ENCODE measurements at regions not wholly inside any gene's neighbourhood (a gene's known extent, or its start where the extent isn't known, plus 50 kb on each side); places are given as distances from the start of the nearest gene placed in this dataset.

DNA sequence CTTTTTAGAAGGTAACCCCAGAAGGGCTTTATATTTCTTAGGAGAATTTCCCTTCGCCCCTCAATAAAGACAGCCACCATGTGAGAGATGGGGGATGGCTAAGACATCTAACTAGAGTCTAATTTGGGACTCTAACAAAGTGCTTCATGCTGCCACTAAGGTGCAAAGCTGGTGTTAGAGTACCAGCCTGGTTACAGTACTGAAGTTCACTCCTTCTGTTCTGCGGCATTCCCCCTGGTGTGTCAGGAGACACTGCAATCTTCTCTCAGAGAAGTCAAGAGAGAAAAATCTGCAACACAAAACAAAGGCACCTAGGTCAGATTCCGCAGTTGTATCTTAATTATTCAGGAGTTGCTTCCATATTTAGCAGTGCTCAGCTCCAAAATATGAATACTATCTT lies 603.0 kb upstream of the CADM1 start:
- Mint-ChIP-seq H3K36me3 (no peaks in the 10 kb centered on the region), H3K4me3 (no peak overlapping the region), H3K27me3 (ENCODE audit: low read depth in 3 of 3) (peaks cover 2 to 9% (median 6%) of the 10 kb centered on the region in 3 donors), H3K9me3 (peaks cover 0 to 6% (median 2%) of the 10 kb centered on the region in 7 donors), H3K27ac (no peak overlapping the region), H3K4me1 (no peaks in the 10 kb centered on the region)
- H3K36me3 ChIP-seq (replicated peaks in 1 of 2; ENCODE audit: control insufficient read depth in 1 of 2, insufficient read depth in 2 of 2, low read length in 2 of 2) = no peaks in the 10 kb centered on the region
- no peak overlapping the region for H3K4me3 ChIP-seq (replicated peaks in 1 of 3; ENCODE audit: low read depth in 2 of 3, low read length in 3 of 3)
- no peaks in the 10 kb centered on the region for H3K27me3 ChIP-seq (ENCODE audit: control insufficient read depth in 2 of 2, insufficient read depth in 2 of 2, low read length in 2 of 2)
- H3K9me3 ChIP-seq (replicated peaks in 1 of 2; ENCODE audit: control insufficient read depth in 1 of 2, insufficient read depth in 1 of 2, low read length in 2 of 2) = no peaks in the 10 kb centered on the region
- TF ChIP-seq, protein P1, sequence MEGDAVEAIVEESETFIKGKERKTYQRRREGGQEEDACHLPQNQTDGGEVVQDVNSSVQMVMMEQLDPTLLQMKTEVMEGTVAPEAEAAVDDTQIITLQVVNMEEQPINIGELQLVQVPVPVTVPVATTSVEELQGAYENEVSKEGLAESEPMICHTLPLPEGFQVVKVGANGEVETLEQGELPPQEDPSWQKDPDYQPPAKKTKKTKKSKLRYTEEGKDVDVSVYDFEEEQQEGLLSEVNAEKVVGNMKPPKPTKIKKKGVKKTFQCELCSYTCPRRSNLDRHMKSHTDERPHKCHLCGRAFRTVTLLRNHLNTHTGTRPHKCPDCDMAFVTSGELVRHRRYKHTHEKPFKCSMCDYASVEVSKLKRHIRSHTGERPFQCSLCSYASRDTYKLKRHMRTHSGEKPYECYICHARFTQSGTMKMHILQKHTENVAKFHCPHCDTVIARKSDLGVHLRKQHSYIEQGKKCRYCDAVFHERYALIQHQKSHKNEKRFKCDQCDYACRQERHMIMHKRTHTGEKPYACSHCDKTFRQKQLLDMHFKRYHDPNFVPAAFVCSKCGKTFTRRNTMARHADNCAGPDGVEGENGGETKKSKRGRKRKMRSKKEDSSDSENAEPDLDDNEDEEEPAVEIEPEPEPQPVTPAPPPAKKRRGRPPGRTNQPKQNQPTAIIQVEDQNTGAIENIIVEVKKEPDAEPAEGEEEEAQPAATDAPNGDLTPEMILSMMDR (IDR thresholded peaks at IDR 0.05) = no peak
- no peak overlapping the region for H3K4me2 ChIP-seq (replicated peaks; ENCODE audit: extremely low read depth, low read length, poor library complexity, severe bottlenecking)
- no peak for DNase-seq
- H3K4me1 ChIP-seq (ENCODE audit: control insufficient read depth in 1 of 2, insufficient read depth in 2 of 2, low read length in 2 of 2) = no peaks in the 10 kb centered on the region
- no peaks in the 10 kb centered on the region for H4K20me1 ChIP-seq (ENCODE audit: insufficient read depth, low read length)
- no peak overlapping the region for H3K27ac ChIP-seq (ENCODE audit: low read depth in 1 of 2, low read length in 2 of 2)
- no peak overlapping the region for H3K9ac ChIP-seq (ENCODE audit: insufficient read depth, low read length, poor library complexity, severe bottlenecking)
- intact Hi-C loops (cut with micrococcal nuclease) = no loop called here
- WGBS (ENCODE audit: insufficient coverage) = no CpG with 5 or more reads among the region's 3 CpGs
- H2AFZ ChIP-seq (ENCODE audit: insufficient read depth, low read depth, low read length, poor library complexity, severe bottlenecking) = no peak overlapping the region
- H3K79me2 ChIP-seq (ENCODE audit: insufficient read depth, low read length) = no peaks in the 10 kb centered on the region

DNA sequence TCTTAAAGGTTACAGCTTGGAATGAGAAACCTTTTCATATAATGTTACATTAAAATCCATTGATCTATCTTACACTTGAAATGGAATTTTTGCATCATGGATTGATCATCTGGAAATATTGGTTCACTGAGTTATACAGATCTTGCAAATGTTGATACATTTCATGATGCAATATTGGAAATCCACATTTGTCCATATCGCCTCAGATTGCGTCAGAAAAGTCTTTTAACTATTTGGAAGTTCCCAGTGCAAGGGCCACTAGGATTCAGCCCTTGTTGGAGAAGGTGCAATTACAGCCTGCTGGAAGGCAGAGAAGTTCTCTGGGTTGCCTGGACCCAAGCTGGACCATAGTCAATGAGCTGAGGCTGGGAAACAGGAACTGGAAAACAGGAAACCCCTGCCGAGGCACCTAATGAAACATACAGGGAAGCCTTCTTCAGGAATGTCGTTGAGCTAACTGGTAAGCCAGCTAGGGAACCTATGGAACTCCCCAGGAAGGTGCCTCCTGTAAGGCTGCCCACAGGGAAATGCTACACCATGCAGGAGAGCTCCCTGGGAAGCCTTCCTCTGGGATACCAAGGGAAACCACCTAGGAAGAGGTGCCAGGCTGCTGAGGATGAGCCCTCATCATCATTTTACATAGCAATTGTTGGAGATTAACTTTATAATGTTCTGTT lies 600.4 kb upstream of the CADM1 start:
- no peaks in the 10 kb centered on the region for H3K4me1 ChIP-seq (ENCODE audit: control insufficient read depth in 1 of 2, insufficient read depth in 2 of 2, low read length in 2 of 2)
- H3K9ac ChIP-seq (ENCODE audit: insufficient read depth, low read length, poor library complexity, severe bottlenecking) = no peak overlapping the region
- no peaks in the 10 kb centered on the region for H3K27me3 ChIP-seq (ENCODE audit: control insufficient read depth in 2 of 2, insufficient read depth in 2 of 2, low read length in 2 of 2)
- H3K9me3 ChIP-seq (replicated peaks in 1 of 2; ENCODE audit: control insufficient read depth in 1 of 2, insufficient read depth in 1 of 2, low read length in 2 of 2) = no peaks in the 10 kb centered on the region
- no peak overlapping the region for H3K4me2 ChIP-seq (replicated peaks; ENCODE audit: extremely low read depth, low read length, poor library complexity, severe bottlenecking)
- TF ChIP-seq, protein P1 (IDR thresholded peaks at IDR 0.05) = no peak
- Mint-ChIP-seq H3K9me3 (peaks cover 0 to 5% (median 0%) of the 10 kb centered on the region in 7 donors), H3K27me3 (ENCODE audit: low read depth in 3 of 3) (peaks cover 0 to 8% (median 3%) of the 10 kb centered on the region in 3 donors), H3K4me1 (no peaks in the 10 kb centered on the region), H3K4me3 (no peak overlapping the region), H3K36me3 (no peaks in the 10 kb centered on the region), H3K27ac (no peak overlapping the region)
- H3K79me2 ChIP-seq (ENCODE audit: insufficient read depth, low read length) = no peaks in the 10 kb centered on the region
- no peaks in the 10 kb centered on the region for H3K36me3 ChIP-seq (replicated peaks in 1 of 2; ENCODE audit: control insufficient read depth in 1 of 2, insufficient read depth in 2 of 2, low read length in 2 of 2)
- intact Hi-C loops (cut with micrococcal nuclease) = no loop called here
- WGBS (ENCODE audit: insufficient coverage) = 66% methylated on average over 4 of the region's 4 CpGs
- DNase-seq = no peak
- no peak overlapping the region for H3K4me3 ChIP-seq (replicated peaks in 1 of 3; ENCODE audit: low read depth in 2 of 3, low read length in 3 of 3)
- no peaks in the 10 kb centered on the region for H4K20me1 ChIP-seq (ENCODE audit: insufficient read depth, low read length)
- H3K27ac ChIP-seq (ENCODE audit: low read depth in 1 of 2, low read length in 2 of 2) = no peak overlapping the region
- no peak overlapping the region for H2AFZ ChIP-seq (ENCODE audit: insufficient read depth, low read depth, low read length, poor library complexity, severe bottlenecking)

All from CD14-positive monocyte (primary cell).